Jurkat, Clone E6-1 (cell line): ENCODE measurements at regions not wholly inside any gene's neighbourhood (a gene's known extent, or its start where the extent isn't known, plus 50 kb on each side); places are given as distances from the start of the nearest gene placed in this dataset.
"Not testable (repeated sequence)": the region's sequence is repeated elsewhere in the genome, so short reads cannot be mapped to it uniquely, and the experiment has no call there.

Experiments used
- DNase-seq: peaks from one replicate; pipeline ENCODE4 v3.0.0-alpha.2; 2011; ENCODE audit warnings: low read depth, low spot score
- H3K4me3 ChIP-seq: 2 replicates; pipeline ENCODE4 v1.5.1; 2011; ENCODE audit warnings: mild to moderate bottlenecking, low read length, control low read depth, moderate library complexity

DNA sequence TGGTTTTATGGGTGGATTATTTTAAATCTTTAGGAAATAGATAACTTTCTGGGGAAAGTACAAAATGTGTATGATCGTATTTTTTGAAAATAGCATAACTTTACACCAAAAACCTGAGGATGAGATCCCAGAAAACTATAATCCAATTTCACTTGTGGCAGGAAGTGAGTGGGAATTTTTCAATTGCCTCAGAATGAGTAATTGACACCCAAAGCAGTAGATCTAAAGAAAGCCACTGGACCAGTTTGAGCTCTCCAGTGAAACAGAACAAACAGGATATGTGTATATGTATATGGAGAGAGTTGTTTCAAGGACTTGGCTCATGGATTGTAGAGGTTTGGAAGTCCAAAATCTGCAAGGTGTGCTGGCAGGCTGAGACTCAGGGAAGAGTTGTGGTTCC is 109.2 kb upstream of the SHB start:
- H3K4me3 ChIP-seq = no peak overlapping the region
- no peak for DNase-seq

DNA sequence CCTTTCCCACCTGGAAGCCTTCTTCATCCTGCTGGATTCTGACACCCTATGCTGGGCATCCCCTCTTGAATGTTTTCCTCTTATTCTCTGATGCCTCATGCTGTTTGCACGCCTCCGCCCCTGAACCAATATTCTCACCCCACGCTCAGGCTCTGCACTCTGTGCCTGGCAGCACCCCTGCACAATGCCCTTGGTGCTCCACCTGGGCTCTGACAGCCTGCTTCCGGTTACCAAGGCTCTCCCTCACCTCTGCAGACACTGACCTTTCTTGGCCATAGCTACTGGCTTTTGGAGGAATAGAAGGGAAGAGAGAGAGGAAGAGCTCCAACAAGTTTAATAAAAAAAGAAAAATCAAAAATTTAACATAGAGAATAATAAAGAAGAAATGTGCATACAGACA is 108.7 kb upstream of the SHB start:
- no peak for DNase-seq
- no peak overlapping the region for H3K4me3 ChIP-seq

DNA sequence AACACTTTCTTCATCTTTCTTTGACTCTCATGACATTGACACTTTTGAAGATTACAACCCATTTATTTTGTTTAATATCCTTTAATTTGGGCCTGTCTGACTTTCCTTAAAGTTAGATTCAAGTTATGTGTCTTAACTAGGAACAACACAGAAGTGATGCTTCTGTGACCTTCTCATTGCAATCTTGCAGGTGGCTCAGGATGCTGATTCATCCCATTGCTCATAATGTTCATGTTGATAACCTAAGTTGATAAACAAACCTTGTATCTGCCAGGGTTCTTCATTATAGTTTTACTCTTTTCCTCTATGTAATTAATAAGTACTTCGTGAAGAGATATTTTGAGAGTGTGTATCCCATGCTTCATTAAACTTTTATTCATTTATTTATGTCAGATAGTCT is 107.2 kb upstream of the SHB start:
- no peak for DNase-seq
- no peak overlapping the region for H3K4me3 ChIP-seq

DNA sequence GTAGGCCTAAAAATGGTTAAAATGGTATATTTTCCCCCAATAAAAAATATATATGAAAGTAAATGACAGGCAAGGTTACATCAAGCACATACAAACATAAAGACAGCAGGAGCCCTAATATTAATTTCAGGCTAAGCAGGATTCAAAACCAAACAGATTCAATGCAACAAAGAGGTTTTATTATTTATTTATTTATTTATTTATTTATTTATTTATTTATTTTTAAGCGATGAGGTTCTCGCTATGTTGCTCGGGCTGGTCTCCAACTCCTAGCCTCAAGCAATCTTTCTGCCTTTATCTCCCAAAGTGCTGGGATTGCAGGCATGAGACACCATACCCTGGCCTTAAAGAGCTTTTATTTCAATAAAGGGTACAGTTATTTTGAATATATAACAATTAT is 106.4 kb upstream of the SHB start:
- H3K4me3 ChIP-seq = no peak overlapping the region
- DNase-seq = no peak

DNA sequence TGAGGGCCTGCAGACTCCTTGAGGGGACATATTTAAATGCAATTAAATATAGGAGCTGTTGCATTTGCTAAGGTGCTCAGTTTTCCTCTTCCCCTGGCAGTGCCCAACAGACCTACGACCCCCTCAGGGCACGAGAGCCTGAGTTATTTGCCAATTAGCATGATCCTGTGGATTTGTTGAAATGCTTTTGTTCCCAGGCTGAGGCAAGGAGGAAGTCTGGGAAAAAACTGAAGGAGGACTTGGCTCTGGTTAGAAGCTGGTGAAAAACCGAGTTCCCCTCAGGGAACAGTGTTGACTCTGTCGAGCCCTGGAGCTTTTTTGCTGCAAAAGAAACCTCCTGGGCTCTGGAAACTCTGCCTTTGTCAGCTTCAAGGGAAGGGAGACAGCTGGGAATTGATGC is 103.6 kb upstream of the SHB start:
- H3K4me3 ChIP-seq = no peak overlapping the region
- no peak for DNase-seq

DNA sequence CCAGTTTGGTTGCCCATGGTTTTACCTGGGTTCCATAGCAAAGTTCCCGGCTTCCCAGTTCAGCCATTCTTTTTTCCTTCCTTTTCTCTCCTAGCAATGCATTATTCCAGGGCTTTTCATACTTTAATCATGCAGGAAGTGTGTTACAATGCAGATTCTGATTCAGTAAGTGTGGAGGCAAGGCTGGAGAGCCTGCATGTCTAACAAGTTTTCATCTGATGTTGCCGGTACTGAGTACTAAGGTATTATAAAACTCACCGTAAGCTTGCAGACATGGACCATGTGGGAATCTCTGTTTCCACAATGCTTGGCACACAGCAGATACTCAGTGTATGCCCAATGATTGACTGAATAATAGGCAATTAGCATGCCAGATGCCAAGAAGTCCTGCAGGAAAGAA is 102.9 kb upstream of the SHB start:
- DNase-seq = no peak
- H3K4me3 ChIP-seq = no peak overlapping the region

DNA sequence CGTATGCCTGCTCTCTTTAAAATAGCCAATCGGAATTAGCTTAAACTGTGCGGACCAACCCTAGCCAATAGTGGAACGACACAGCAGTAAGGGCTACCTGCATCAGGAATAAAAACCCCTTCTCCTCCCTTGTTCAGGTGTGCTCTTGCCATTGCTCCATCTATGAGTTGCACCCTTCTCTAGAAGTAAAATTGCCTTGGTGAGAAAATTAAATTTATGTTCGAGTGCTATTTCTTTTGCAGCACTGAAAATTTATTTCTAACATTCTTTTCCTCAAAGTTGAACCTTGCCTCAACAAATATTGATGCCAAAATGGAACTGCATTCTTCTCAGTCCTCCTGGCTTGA is 102.5 kb upstream of the SHB start:
- DNase-seq = no peak
- no peak overlapping the region for H3K4me3 ChIP-seq

DNA sequence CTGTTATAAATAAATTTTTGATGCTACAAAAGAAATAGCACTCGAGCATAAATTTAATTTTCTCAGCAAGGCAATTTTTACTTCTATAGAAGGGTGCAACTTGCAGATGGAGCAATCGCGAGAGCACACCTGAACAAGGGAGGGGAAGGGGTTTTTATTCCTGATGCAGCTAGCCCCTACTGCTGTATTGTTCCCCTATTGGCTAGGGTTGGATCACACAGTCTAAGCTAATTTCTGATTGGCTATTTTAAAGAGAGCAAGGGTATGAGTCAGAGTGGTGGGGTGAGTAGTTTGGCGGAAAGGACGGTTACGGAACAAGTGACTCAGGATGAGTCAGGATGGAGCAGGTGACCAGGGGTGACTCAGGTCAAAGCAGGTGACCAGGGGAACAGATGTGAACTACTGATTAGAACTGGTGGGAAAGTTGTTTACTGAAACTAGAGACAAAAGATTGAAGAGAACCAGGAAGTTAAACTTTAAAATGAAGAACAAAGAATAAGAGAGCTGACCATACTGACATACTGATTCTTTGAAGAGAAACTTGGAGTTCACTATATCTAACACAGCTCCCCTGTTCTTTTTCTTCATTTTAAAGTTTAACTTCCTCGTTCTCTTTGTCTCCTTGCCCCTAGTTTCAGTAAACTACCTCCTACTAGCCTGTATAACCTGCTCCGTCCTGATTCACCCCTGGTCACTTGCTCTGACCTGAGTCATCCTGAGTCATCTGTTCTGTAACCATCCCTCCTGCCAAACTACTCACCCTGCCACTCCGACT is 101.9 kb upstream of the SHB start:
- DNase-seq, H3K4me3 ChIP-seq: not testable (repeated sequence)

DNA sequence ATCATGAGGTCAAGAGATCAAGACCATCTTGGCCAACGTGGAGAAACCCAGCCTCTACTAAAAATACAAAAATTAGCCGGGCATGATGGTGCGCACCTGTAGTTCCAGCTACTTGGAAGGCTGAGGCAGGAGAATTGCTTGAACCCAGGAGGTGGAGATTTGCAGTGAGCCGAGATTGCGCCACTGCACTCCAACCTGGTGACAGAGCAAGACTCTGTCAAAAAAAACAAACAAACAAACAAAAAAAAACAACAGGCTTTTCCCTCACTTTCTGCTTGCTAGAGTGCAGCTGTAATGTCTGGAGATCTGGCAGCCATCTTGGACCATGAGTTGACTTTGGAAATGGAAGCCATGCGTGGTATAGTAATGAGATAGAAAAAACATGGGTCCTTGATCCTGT is 101.1 kb upstream of the SHB start:
- not testable (repeated sequence) for H3K4me3 ChIP-seq, DNase-seq

DNA sequence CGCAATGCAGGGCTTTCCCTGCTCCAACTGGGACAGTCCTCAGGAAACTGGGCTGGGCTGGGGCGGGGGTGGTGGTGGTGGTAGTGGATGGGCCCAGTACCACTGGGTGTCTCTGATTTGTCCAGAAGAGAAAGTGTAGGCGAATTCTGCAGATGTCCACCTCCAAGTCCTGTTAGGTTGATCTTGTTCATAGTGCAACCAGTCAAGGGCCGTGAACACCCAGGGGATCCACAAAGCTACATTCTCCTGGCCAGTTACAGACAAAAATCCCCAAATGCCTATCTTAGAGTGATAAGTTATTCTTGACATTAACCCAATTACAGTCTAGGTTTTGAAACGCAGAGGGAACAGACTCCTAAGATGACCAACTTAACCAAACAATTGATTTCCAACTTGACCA is 97.5 kb upstream of the SHB start:
- no peak overlapping the region for H3K4me3 ChIP-seq
- DNase-seq = no peak

DNA sequence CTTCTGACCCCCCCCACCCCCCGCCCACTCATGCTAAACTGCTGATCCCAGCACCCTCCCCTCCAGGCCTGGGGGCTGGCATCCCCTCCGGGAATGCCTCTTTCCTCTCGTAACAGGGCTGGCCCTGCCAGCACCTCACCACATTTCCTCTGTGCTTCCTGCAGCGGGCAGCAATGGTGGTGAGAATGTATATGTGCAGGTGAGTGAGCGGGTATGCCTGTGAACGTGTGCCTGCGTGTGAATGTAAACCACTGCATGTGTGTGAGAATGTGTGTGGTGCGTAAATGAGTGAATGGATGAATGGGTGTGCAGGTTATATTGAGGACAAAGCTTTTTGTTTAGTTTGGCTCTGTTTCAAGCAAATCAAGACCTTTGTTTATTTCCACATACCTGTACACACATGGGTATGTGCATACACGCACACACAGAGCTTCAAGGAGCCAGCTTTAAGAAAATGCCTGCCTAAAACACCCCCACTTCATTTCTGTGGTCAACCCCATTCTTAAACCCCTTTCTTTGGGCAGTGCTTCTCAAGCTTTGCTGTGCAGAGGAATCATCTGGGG is 95.7 kb upstream of the SHB start:
- H3K4me3 ChIP-seq = no peak overlapping the region
- DNase-seq = peak; percentile 71

DNA sequence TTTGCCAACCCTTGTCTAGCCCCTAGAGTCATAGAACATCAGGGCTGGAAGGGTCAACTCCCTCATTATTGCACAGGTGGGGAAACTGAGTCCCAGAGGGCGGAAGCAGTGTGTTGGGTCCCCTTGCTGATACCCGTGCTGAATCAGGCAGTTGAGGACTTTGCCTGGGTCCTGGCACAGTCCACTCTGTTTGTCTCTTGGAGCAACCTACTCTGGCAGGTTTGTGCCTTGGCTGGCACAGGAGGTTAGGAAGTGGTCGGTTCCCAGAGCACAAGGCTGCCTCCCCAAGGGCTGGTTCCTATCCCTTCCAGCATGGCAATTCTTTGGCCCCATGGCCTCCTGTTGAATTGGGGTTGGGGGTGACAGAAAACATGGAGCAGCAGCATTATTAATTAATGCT is 94.5 kb upstream of the SHB start:
- no peak for DNase-seq

DNA sequence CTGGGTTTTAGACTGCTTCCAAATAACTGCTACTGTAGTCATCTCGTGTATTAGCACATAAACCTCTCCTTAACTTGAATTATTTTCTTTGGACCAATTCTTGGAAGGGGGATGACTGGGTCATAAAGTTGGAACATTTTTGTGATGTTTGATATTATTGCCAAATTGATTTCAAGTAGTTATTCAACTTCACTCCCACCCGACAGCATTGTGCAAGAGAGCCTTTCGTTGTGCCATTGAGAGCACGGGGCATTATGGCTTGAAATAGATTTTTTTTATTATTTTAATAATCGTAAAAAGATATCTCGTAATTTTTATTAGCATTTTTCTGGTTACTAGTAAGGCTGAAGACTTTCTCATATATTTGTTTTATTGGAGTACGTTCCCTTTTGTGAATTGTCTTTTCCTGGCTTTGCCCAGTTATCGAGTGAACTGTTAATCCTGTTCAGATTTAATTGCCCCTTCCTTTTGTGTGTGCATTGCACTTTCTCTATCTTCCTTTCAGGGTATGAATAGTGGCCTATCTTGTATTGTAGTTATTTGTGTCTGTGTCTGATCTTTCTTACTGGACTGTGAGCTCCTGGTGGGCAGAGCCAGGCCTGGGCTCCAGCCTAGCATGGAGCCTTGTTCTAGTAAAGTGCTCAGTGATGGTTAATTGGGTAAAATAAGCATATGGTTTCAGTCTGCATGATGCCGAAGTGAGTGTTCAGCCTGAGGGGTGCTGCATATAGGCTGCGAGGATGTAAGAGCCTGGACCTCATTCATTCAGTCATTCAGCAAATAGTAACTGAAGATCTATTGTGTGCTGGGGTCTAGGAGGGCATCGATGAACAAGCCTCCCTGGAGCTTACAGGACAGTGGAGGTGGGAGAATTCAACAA is 93.5 kb upstream of the SHB start:
- H3K4me3 ChIP-seq = no peak overlapping the region
- no peak for DNase-seq

More for the DNA sequence above, 94.5 kb upstream of the SHB start:
- no peak overlapping the region for H3K4me3 ChIP-seq

DNA sequence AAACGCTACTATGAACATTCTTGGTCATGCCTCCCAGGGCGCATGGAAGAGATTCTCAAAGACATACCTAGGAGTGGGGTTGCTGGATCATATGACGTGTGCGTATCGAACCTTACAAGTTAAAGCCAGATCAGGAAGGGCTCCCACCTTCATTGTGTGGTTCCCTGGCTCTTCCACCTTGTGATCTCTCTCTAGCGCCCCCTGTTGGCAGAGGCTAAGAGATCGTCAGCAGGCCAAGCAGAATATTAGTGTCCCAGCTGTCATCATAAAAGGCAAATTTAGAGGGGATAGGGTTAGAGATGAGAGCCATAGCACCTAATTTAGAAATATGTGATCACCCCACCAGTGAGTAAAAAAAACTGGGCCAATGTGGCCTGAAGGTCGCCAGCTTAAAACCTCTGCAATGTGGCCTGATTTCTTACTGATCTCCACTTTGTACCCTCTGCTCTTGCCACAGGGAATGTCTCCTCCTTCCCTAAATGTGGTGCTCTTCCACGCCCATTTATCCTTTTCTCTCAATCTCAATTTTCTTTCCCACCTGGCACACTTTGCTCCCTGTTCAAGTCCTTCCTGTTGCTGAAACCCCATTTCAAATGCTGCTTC is 91.7 kb upstream of the SHB start:
- DNase-seq = peak; percentile 59
- no peak overlapping the region for H3K4me3 ChIP-seq

DNA sequence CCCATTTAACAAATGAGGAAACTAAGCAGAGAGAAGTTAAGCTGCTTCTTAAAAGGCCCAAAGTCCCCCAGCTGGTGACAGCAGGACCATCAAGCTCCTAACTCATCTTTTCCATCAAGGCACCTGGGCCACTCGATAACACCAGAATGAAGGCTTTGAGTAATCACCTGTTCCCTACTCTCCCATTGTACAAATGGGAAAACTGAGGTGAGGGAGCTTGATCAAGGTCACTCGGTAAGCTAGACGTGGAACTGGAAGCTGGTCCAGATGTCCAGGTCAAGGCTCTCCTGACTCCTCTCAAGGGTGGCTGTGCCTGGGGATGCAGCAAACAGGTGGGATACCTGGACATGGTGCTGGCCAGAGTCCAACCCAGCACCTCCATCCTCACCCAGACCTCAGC is 90.6 kb upstream of the SHB start:
- H3K4me3 ChIP-seq = no peak overlapping the region
- no peak for DNase-seq

DNA sequence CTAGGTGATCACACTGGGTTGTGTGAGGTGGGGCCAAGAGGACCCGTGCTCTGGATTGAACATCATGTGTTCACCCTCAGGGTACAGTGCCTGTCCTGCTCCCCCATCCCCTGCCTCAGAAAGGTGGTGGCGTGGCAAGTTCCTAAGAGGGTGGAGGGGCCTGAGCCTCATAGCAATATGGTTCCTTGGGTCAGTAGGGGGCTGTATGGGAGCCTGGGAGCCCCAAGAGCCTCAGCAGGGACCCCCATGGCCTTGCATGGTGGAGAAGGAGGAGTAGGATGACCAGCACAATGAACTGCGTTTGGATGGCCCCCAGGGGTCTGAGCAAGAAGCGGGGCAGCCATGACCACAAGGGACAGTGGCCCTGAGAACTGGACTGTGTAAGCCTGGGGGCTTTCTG is 89.6 kb upstream of the SHB start:
- DNase-seq = no peak
- H3K4me3 ChIP-seq = no peak overlapping the region

DNA sequence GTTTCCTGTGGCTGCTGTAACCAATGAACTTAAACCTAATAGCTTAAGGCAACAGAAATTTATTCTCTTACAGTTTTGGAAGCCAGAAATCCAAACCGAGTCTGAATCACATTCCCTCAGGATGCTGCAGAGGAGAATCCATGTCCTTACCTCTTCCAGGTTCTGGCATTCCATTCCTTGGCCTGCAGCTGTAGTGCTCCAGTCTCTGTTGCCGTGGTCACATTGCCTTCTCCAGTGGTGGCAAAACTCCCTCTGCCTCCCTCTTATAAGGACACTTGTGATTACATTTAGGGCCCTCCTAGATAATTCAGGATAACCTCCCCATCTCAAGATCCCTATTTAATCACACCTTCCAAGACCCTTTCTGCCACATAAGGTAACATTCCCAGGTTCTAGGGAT is 88.7 kb upstream of the SHB start:
- H3K4me3 ChIP-seq = no peak overlapping the region
- no peak for DNase-seq

DNA sequence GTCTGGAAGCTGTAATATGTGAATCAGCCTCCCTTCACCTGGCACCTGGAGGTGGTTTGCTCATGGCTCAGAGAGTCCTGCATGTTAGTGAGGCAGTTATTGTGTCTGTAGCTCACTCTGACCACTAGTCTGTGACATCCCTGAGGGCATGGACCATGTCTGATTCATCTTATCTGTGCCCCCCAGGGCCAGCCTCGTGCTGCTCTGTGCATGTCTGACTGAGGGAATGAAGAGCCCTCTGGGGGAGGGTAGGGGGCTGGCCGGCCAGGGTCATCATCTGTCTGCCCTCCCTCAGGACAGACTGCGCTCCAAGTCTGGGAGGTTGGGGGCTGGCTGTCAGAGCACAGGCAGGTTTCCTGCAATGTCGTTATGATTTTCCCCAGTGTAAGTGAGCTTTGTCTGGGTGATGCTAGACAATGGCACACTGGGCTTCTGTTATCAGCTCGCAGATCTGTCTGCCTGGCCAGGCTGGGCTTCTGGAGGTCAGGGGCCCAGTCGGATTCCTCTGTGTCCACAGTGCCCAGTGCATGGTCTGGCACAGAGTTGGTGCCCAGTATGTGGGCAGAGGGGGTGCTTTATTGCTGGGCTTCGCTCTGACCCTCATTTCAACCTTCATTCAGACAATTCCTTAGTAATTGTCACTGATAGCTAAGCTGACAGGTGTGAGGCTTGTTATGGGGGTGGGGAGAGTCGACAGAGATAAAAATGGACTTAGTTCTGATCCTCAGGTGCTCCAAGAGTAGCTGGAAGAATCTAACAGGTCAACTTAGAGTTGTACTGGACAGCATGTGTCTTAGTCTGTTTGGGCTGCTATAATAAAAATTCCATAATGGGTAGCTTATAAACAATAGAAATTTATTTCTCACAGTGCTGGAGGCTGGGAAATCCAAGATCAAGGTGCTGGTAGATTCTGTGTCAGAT is 85.7 kb upstream of the SHB start:
- no peak for DNase-seq
- no peak overlapping the region for H3K4me3 ChIP-seq

DNA sequence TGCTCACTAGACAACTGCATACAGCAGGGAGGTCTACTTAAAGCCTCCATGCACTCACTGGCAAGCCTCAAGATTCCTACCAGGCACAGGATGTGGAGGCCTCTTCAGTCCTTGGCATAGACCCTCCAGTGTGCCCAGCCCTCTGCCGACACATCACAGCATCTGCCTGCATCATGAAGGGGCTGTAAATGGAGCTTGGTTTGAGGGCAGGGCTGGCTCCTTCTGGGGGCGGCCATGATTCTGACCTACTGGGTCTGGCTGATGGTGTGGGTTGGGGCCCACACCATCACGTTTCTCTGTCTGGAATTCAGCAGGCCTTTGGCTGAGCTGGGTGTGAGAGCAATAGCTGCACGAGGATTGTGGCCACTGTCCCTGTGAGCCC is 84.9 kb upstream of the SHB start:
- DNase-seq = no peak
- no peak overlapping the region for H3K4me3 ChIP-seq
